OCI-LY7 (cell line): ENCODE measurements at regions not wholly inside any gene's neighbourhood (a gene's known extent, or its start where the extent isn't known, plus 50 kb on each side); places are given as distances from the start of the nearest gene placed in this dataset.

Experiments
- BruUV-seq: library from RNA; stranded (reverse); fragments of 400-500 nt; replicated peaks from 2 replicates; lab custom pipeline; 2021; lab: Mats Ljungman, UMichigan
- CTCF ChIA-PET: fragments of 300-600 bp; sonication (Branson Sonifier 250); formaldehyde crosslinking; loops from one replicate; lab custom pipeline; 2022; ENCODE audit warnings: antibody characterized with exemption; ENCODE audit not compliant: unreplicated experiment; lab: Charles Lee
- POLR2A ChIA-PET: fragments of 300-600 bp; sonication (Branson Sonifier 250); formaldehyde crosslinking; loops from one replicate; lab custom pipeline; 2022; ENCODE audit warnings: antibody characterized with exemption; lab: Charles Lee
- DNase-seq: peaks from one replicate; pipeline ENCODE4 v3.0.0-alpha.2; 2015; ENCODE audit warnings: low spot score
- H2AFZ ChIP-seq: fragments of 200-600 bp; sonication (generic), shearing (Covaris generic); 2 replicates; pipeline ENCODE4 v1.6.1; 2014; ENCODE audit warnings: mild to moderate bottlenecking, antibody characterized with exemption, low read length, moderate library complexity
- H3K27ac ChIP-seq: fragments of 200-600 bp; sonication (generic); 2 replicates; pipeline ENCODE4 v1.5.1; 2014; ENCODE audit warnings: mixed run types, low read depth, mild to moderate bottlenecking, moderate library complexity, low read length, inconsistent platforms; ENCODE audit not compliant: poor library complexity, severe bottlenecking
- H3K36me3 ChIP-seq: fragments of 200-600 bp; sonication (generic); 2 replicates; pipeline ENCODE4 v1.6.1; 2014; ENCODE audit warnings: mild to moderate bottlenecking, antibody characterized with exemption, low read length, moderate library complexity, mixed read lengths; ENCODE audit not compliant: insufficient read depth
- H3K4me1 ChIP-seq: fragments of 200-600 bp; sonication (generic); 2 replicates; pipeline ENCODE4 v1.5.1; 2014; ENCODE audit warnings: mild to moderate bottlenecking, low read length; ENCODE audit not compliant: insufficient read depth, poor library complexity, severe bottlenecking
- H3K4me2 ChIP-seq: fragments of 200-600 bp; sonication (generic); 2 replicates; pipeline ENCODE4 v1.6.1; 2014; ENCODE audit warnings: mild to moderate bottlenecking, low read length
- H3K4me3 ChIP-seq: fragments of 200-600 bp; sonication (generic); 2 replicates; pipeline ENCODE4 v1.5.1; 2014; ENCODE audit warnings: mild to moderate bottlenecking, low read depth, low read length; ENCODE audit not compliant: poor library complexity, severe bottlenecking
- H3K79me2 ChIP-seq: fragments of 200-600 bp; sonication (generic); 2 replicates; pipeline ENCODE4 v1.6.1; 2016; ENCODE audit warnings: low read depth, mild to moderate bottlenecking, low read length, moderate library complexity, mixed read lengths; ENCODE audit not compliant: insufficient read depth
- H3K9me2 ChIP-seq: fragments of 200-600 bp; sonication (generic); 2 replicates; pipeline ENCODE4 v1.6.1; 2016; ENCODE audit warnings: mild to moderate bottlenecking, low read length, mixed read lengths; ENCODE audit not compliant: insufficient read depth
- H3K9me3 ChIP-seq: fragments of 200-600 bp; sonication (generic); 2 replicates; pipeline ENCODE4 v1.6.1; 2014; ENCODE audit warnings: mild to moderate bottlenecking, mixed run types, low read length, mixed read lengths
- H4K20me1 ChIP-seq: fragments of 200-600 bp; sonication (generic); 2 replicates; pipeline ENCODE4 v1.6.1; 2014; ENCODE audit warnings: mild to moderate bottlenecking, antibody characterized with exemption, low read length, moderate library complexity, mixed read lengths; ENCODE audit not compliant: insufficient read depth
- CTCF ChIP-seq: fragments of 200-600 bp; sonication (generic); conservative IDR thresholded peaks from 2 replicates; pipeline ENCODE4 v1.5.1; 2014; ENCODE audit warnings: mild to moderate bottlenecking, antibody characterized with exemption, low read length, moderate library complexity, mixed read lengths
- EZH2phosphoT487 ChIP-seq: fragments of 200-600 bp; sonication (generic); IDR thresholded peaks from 2 replicates; pipeline ENCODE4 v1.6.1; 2018; ENCODE audit warnings: low read depth, borderline replicate concordance, mild to moderate bottlenecking, mixed run types, antibody characterized with exemption, low read length, moderate library complexity, mixed read lengths
- intact Hi-C: fragments of 100-400 bp; cut with micrococcal nuclease; formaldehyde crosslinking; loops from one replicate; pipeline ENCODE4 v1.10.0; 2022; ENCODE audit not compliant: unreplicated experiment

GRCh38 chr17:27390540-27390939 lies 65.7 kb upstream of the KSR1 start:
- no peaks in the 10 kb centered on the region for H3K9me2 ChIP-seq
- H3K79me2 ChIP-seq: no peaks in the 10 kb centered on the region
- ChIA-PET CTCF (no interaction called here), POLR2A (no interaction called here)
- no peak for TF ChIP-seq EZH2phosphoT487
- no peak for TF ChIP-seq CTCF
- no peaks in the 10 kb centered on the region for H3K36me3 ChIP-seq
- no peaks in the 10 kb centered on the region for H3K4me1 ChIP-seq
- no peak overlapping the region for H2AFZ ChIP-seq
- H3K4me3 ChIP-seq: no peak overlapping the region
- intact Hi-C loops: no loop called here
- no TSS peak for BruUV-seq
- H3K27ac ChIP-seq: no peak overlapping the region
- DNase-seq: no peak
- H3K9me3 ChIP-seq: no peaks in the 10 kb centered on the region
- no peaks in the 10 kb centered on the region for H4K20me1 ChIP-seq
- no peak overlapping the region for H3K4me2 ChIP-seq

- H3K79me2 ChIP-seq: no peaks in the 10 kb centered on the region
- TF ChIP-seq CTCF (no peak), EZH2phosphoT487 (no peak)
- no TSS peak for BruUV-seq
- H4K20me1 ChIP-seq: no peaks in the 10 kb centered on the region
- no peak overlapping the region for H3K4me2 ChIP-seq
- no peaks in the 10 kb centered on the region for H3K9me2 ChIP-seq
- H2AFZ ChIP-seq: no peak overlapping the region
- CTCF ChIA-PET: no interaction called here
- POLR2A ChIA-PET: no interaction called here
- H3K4me3 ChIP-seq: no peak overlapping the region
- no peaks in the 10 kb centered on the region for H3K36me3 ChIP-seq
- no peak overlapping the region for H3K27ac ChIP-seq
- H3K4me1 ChIP-seq: no peaks in the 10 kb centered on the region
- intact Hi-C loops: no loop called here
- DNase-seq: no peak
- H3K9me3 ChIP-seq: no peaks in the 10 kb centered on the region
These were observed 64.8 kb upstream of the KSR1 start for GRCh38 chr17:27391427-27391826.

DNA sequence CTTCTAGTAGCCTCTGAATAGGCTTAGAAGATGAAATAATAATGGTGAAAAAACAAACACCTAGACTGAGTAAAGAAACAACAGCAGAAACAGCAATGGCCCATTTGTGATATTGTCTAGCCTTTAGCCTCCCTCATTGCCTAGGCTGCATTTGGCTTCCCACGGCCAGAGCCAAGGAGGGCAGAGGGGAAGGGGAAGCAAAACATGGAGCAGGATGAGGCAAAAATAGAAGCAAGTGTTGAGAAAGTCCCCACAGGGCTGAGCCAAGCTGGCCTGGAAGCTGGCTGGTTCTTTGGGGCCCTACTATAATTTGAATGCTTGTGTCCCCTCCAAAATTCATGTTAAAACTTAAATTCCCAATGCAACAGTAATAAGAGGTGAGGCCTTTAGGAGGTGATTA lies 60.2 kb upstream of the KSR1 start:
- ChIA-PET CTCF (no interaction called here), POLR2A (interaction anchor here (0.5 to 0.6 kb wide), 2 partner anchors 869 to 1123 kb away, joined by 3 read pairs; no protein-coding TSS in a partner anchor)
- no peak overlapping the region for H3K4me2 ChIP-seq
- no peaks in the 10 kb centered on the region for H3K36me3 ChIP-seq
- H3K27ac ChIP-seq: no peak overlapping the region
- H4K20me1 ChIP-seq: no peaks in the 10 kb centered on the region
- no peaks in the 10 kb centered on the region for H3K9me3 ChIP-seq
- no peak overlapping the region for H2AFZ ChIP-seq
- no peaks in the 10 kb centered on the region for H3K9me2 ChIP-seq
- H3K79me2 ChIP-seq: no peaks in the 10 kb centered on the region
- intact Hi-C loops: no loop called here
- no TSS peak for BruUV-seq
- no peak for DNase-seq
- TF ChIP-seq EZH2phosphoT487 (no peak), CTCF (no peak)
- H3K4me1 ChIP-seq: no peaks in the 10 kb centered on the region
- no peak overlapping the region for H3K4me3 ChIP-seq
